Right cardiac atrium (tissue), 5 donors: ENCODE measurements at regions not wholly inside any gene's neighbourhood (a gene's known extent, or its start where the extent isn't known, plus 50 kb on each side); places are given as distances from the start of the nearest gene placed in this dataset.

Experiments
- ATAC-seq, 2 donors: fragments of 200-7000 bp; cut with Tn5 transposase; one replicate each; pipeline versions ENCODE4 v1.8.0 to v1.9.1; 2020; ENCODE audit warnings: moderate library complexity in 2 of 2, mild to moderate bottlenecking in 1 of 2
- DNase-seq, 3 donors: peaks; one replicate each; pipeline ENCODE4 v3.0.0-alpha.2; 2020
- H3K27ac ChIP-seq: one replicate; pipeline ENCODE4 v1.5.1; 2013; ENCODE audit warnings: mild to moderate bottlenecking, low read length, control low read depth, moderate library complexity
- H3K27me3 ChIP-seq: one replicate; pipeline ENCODE4 v1.6.1; 2013; ENCODE audit not compliant: control insufficient read depth, insufficient read depth
- H3K4me1 ChIP-seq: one replicate; pipeline ENCODE4 v1.6.1; 2013; ENCODE audit warnings: low read length; ENCODE audit not compliant: control insufficient read depth, insufficient read depth
- H3K4me3 ChIP-seq: one replicate; pipeline ENCODE4 v1.5.1; 2013; ENCODE audit warnings: low read length, control low read depth
- H3K9me3 ChIP-seq: one replicate; pipeline ENCODE4 v1.6.1; 2013; ENCODE audit warnings: low read length; ENCODE audit not compliant: control insufficient read depth
- WGBS: extraction: QIAGEN DNeasy Blood & Tissue Kit; methylation state at CpG from one replicate; pipeline ENCODE4 v1.1.7; 2013; 5-methylcytosine and 5-hydroxymethylcytosine counted together
- intact Hi-C, 4 donors: fragments of 100-400 bp; cut with DNase I; formaldehyde crosslinking; loops; one replicate each; pipeline versions ENCODE4 v1.11.0 to v1.14.0; 2022 to 2023
- donor health status: healthy with polysubstance abuse.
- donor health status: DM: no; HTN: yes; CAD: no.
- donor health status: DM: no; HTN: no; CAD: no.
- donor health status: DM: no; HTN: yes; CAD: no; lungs with severe emphysema.
- donor health status: DM: yes; HTN: yes; CAD: no.

DNA sequence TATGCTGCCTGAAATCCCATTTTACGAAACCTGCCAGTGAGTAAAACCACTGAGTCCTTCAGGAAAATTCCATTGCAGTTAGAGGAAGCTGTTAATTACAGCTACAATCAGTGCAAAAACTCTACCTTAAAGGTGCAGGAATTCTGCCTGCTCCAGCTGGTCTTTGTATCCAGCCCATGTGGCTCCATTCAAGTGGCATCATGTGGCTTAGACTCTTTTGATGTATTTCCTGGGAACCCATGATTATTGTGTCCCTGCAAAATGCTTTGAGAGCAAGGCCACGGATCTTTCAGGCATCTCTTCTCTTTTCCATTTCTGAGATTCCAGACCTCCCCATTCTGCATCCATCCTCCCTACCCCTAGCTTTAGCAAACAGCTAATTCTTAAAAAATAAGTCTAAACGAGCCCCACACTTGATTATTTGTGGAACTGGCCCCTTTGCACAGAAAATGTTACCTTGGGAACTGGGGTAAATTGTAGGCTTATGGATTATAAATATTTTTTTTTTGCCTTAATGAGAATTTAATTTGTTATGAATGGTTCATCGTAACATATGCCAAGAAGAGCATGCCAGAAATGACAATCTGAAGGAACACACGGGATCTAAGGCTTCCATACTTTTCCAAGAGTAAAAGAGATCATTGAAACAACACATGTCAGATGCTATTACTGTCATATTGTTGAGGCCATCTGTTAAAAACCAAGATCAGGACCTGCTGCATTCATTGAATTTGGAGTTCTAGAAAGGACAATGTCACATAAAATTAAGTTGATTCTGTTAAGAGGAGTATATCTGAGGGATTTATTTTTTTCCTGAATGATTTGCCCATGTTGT lies 144.6 kb downstream of the TPH2 start:
- Histone ChIP-seq H3K4me3 (no peak overlapping the region), H3K27ac (no peak overlapping the region), H3K9me3 (no peaks in the 10 kb centered on the region), H3K4me1 (no peaks in the 10 kb centered on the region), H3K27me3 (no peaks in the 10 kb centered on the region)
- 67% methylated on average over 5 of the region's 5 CpGs for WGBS
- DNase-seq = no peak
- intact Hi-C loops = no loop called here
- ATAC-seq = no peak

GRCh38 chr12:72084061-72084460 lies 145.4 kb downstream of the TPH2 start:
- no peak for DNase-seq
- H3K27ac ChIP-seq = no peak overlapping the region
- no peaks in the 10 kb centered on the region for H3K9me3 ChIP-seq
- 1% methylated on average over 1 of the region's 1 CpG for WGBS
- intact Hi-C loops = no loop called here
- no peaks in the 10 kb centered on the region for H3K27me3 ChIP-seq
- ATAC-seq = no peak
- no peaks in the 10 kb centered on the region for H3K4me1 ChIP-seq
- no peak overlapping the region for H3K4me3 ChIP-seq

GRCh38 chr12:72084880-72085279 lies 146.2 kb downstream of the TPH2 start:
- Histone ChIP-seq H3K4me1 (no peaks in the 10 kb centered on the region), H3K27ac (no peak overlapping the region), H3K27me3 (no peaks in the 10 kb centered on the region), H3K4me3 (no peak overlapping the region), H3K9me3 (no peaks in the 10 kb centered on the region)
- ATAC-seq = no peak
- no peak for DNase-seq
- intact Hi-C loops = no loop called here
- WGBS = 52% methylated on average over 1 of the region's 1 CpG

- no peak for DNase-seq
- intact Hi-C loops = no loop called here
- H3K27me3 ChIP-seq = no peaks in the 10 kb centered on the region
- peaks cover 3% of the 10 kb centered on the region for H3K9me3 ChIP-seq
- no peak overlapping the region for H3K27ac ChIP-seq
- no peaks in the 10 kb centered on the region for H3K4me1 ChIP-seq
- ATAC-seq = no peak
- H3K4me3 ChIP-seq = no peak overlapping the region
Observed at GRCh38 chr12:72089678-72090077, 151.0 kb downstream of the TPH2 start.

GRCh38 chr12:72093424-72093823 lies 154.8 kb downstream of the TPH2 start:
- ATAC-seq = no peak
- H3K27me3 ChIP-seq = no peaks in the 10 kb centered on the region
- H3K4me3 ChIP-seq = no peak overlapping the region
- intact Hi-C loops = no loop called here
- DNase-seq = no peak
- H3K4me1 ChIP-seq = no peaks in the 10 kb centered on the region
- no peak overlapping the region for H3K27ac ChIP-seq
- 94% methylated on average over 2 of the region's 2 CpGs for WGBS
- H3K9me3 ChIP-seq = peaks cover 3% of the 10 kb centered on the region

DNA sequence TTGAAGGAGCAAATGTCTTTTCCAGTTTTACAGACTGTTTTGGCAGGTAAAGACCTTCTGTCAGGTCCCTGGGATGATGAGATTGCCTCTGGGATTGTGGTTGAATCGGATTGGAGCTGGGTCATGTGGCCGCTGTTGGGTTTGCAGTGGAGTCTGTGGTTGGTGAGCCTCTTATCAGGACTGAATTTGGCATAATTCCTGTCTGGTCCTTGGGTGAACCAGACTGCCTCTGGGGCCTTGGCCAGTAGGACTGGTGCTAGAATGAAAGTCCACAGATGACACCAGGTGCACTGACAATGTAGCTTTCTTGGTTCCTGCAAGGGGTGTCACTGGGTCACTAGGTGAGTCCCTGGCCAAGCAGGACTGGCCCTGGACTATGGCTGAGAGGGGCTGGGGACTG lies 155.3 kb downstream of the TPH2 start:
- no peak for ATAC-seq
- no peak overlapping the region for H3K4me3 ChIP-seq
- intact Hi-C loops = no loop called here
- H3K9me3 ChIP-seq = peaks cover 3% of the 10 kb centered on the region
- DNase-seq = no peak
- WGBS = 82% methylated on average over 2 of the region's 2 CpGs
- H3K27me3 ChIP-seq = no peaks in the 10 kb centered on the region
- H3K27ac ChIP-seq = no peak overlapping the region
- H3K4me1 ChIP-seq = no peaks in the 10 kb centered on the region

DNA sequence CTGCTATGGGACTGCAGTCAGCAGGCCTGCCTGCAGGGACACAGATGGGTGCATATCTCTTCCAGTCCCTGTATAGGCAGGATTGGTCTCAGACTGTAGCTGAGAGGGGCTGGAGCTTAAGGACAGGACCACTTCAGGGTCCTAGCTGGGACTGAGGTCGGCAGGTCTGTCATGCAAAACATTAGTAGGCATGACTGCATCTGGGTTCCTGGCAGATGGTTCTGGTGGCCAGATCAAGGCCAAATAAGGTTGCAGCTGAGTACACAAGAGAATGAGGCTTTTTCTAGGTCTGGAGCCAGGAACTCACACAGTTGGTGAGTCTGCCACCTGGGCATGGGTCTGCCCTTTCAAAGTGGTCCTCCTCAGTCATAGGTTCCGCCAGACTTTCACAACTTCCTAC lies 155.8 kb downstream of the TPH2 start:
- DNase-seq (no peak), ATAC-seq (no peak)
- 82% methylated on average over 2 of the region's 2 CpGs for WGBS
- no peaks in the 10 kb centered on the region for H3K27me3 ChIP-seq
- H3K4me3 ChIP-seq = no peak overlapping the region
- peaks cover 3% of the 10 kb centered on the region for H3K9me3 ChIP-seq
- intact Hi-C loops = no loop called here
- H3K4me1 ChIP-seq = no peaks in the 10 kb centered on the region
- no peak overlapping the region for H3K27ac ChIP-seq

DNA sequence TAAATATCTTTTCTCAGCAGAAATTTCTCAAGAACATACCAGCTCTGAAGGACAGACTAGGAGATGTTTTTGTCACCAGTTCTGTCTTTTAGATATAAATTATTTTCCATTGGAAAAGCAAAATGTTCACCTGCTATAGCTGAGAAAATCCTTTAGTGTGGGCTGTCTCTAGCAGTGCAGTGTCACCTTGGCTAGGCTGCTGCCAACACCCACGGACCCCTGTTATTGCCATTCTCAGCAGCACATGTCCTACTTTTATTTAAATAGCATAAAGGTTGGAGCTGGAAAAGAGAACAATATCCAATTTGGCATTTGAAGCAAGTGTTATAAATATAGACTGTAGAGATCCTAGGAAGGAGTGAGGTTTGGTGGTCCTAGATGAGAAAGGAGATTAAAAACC lies 156.4 kb downstream of the TPH2 start:
- Histone ChIP-seq H3K27me3 (no peaks in the 10 kb centered on the region), H3K9me3 (peaks cover 3% of the 10 kb centered on the region), H3K27ac (no peak overlapping the region), H3K4me1 (no peaks in the 10 kb centered on the region), H3K4me3 (no peak overlapping the region)
- ATAC-seq (no peak), DNase-seq (no peak)
- intact Hi-C loops = no loop called here
- 71% methylated on average over 1 of the region's 1 CpG for WGBS

- no peak for ATAC-seq
- Histone ChIP-seq H3K27me3 (no peaks in the 10 kb centered on the region), H3K4me3 (no peak overlapping the region), H3K4me1 (no peaks in the 10 kb centered on the region), H3K9me3 (no peaks in the 10 kb centered on the region), H3K27ac (no peak overlapping the region)
- no peak for DNase-seq
- WGBS = 81% methylated on average over 4 of the region's 4 CpGs
- intact Hi-C loops = no loop called here
Observed at GRCh38 chr12:72098622-72099021, 160.0 kb downstream of the TPH2 start.

GRCh38 chr12:72100854-72101253 lies 162.2 kb downstream of the TPH2 start:
- Histone ChIP-seq H3K4me1 (no peaks in the 10 kb centered on the region), H3K27ac (no peak overlapping the region), H3K4me3 (no peak overlapping the region), H3K9me3 (no peaks in the 10 kb centered on the region), H3K27me3 (no peaks in the 10 kb centered on the region)
- DNase-seq (no peak), ATAC-seq (no peak)
- 81% methylated on average over 2 of the region's 2 CpGs for WGBS
- intact Hi-C loops = no loop called here

- intact Hi-C loops = no loop called here
- 68% methylated on average over 3 of the region's 3 CpGs for WGBS
- Histone ChIP-seq H3K27ac (no peak overlapping the region), H3K27me3 (no peaks in the 10 kb centered on the region), H3K4me3 (no peak overlapping the region), H3K4me1 (no peaks in the 10 kb centered on the region), H3K9me3 (no peaks in the 10 kb centered on the region)
- DNase-seq (no peak), ATAC-seq (no peak)
Observed at GRCh38 chr12:72102150-72102549, 163.5 kb downstream of the TPH2 start.

DNA sequence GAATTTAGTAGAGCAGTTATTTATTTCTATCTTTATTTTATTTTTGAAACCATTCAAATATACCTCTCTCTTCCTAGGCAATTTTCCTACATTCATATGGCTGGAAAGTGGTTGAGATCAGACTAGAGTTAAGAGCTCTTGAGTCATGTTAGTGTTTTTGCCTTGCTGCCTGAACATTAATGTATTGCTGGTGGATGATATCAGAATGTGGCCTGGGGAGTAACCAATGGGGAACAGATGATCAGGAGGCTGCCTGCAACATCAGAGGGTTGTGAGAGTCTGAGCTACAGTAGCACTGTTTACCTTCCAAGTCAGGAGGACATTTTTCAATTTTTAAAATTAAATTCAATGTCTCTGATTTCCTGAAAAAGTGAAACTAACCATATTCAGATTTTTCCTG lies 166.3 kb upstream of the TRHDE start:
- no peak overlapping the region for H3K27ac ChIP-seq
- ATAC-seq (no peak), DNase-seq (no peak)
- no peaks in the 10 kb centered on the region for H3K9me3 ChIP-seq
- H3K4me3 ChIP-seq = no peak overlapping the region
- no peaks in the 10 kb centered on the region for H3K27me3 ChIP-seq
- intact Hi-C loops = no loop called here
- H3K4me1 ChIP-seq = no peaks in the 10 kb centered on the region
